ENCODE measurements at regions not wholly inside any gene's neighbourhood (a gene's known extent, or its start where the extent isn't known, plus 50 kb on each side); places are given as distances from the start of the nearest gene placed in this dataset.

DNA sequence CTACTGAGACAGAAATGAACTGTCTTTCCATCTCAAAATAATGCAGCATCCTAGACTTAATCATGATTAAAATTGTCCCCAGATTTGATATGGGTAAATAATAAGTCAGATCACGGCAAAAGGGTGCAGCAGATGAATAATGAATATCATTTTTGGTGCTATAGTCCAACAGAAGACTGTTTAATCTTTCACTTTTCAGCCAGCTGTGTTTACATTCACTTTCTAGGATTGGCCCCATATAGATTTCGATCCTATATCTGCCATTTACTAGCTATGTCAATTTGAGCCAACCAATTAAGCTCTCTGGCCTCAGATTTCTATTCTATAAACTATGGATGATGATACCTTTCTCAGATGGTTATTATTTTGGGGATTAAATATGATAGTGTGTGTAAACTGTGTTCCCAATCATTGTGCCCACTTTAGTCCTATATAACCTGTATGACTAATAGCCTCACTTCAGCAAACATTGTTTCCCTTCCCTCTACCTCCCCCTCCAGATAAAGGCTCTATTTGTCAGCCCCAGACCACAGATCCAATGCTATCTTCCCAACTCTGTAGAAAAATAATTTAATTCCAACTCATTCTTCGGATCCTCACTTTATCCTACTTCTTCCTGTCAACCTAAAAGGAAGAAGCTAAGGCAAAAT, 53.6 kb upstream of the NT5E start:
- DNase-seq (ENCODE audit: low spot score), result no peak

- DNase-seq (ENCODE audit: low spot score), result no peak
Observed at GRCh38 chr6:85395746-85396145, 54.1 kb upstream of the NT5E start.

DNA sequence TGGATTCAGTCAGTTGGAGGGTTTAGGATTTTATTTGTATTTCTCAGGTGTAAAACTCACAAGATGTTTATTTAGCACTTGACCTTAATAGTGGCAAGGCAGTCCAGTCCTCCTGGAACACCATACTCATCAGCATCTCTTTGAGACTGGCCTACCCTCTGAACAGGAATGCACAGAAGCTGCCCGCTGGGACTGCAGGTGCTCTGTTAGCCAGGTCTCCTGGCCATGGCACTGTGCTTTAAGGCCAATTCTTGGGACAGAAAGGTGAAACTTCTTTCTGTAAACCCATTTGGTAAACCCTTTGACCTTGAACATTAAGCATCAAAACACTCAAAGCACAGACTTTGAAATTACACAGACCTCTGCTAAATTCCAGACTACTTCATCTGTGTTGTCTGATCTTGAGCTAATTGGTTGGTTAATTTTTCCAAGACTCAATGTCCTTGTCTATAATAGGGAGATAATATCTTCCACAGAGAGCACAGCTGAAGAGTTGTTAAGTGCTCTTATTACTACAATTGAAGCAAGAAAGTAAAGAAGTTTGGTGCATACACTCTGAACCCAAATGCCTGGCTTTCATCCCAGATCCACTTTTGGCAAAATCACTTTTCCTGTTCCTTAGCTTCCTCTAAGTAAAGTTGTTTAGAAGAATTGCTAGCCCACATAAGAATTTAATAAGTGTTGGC, 54.9 kb upstream of the NT5E start:
- no peak for DNase-seq (ENCODE audit: low spot score)

DNA sequence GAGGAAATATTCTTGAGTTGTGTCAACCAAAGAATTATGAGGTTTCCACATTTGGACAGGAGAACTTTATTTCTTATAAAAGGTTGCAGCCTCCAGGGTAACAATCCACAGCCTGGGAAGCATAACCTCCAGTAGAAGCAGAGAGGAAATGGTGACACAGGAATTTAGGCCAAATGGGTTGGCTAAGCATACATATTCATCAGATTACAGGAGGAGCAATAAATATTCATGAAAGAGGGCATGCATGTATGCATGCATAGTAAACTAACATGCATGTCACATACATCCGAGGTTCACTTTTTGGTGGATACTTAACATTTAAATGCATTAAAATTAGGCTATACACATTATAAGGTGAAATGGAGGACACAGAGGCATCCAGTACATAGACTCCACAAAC, 55.7 kb upstream of the NT5E start:
- DNase-seq (ENCODE audit: low spot score), result no peak

DNA sequence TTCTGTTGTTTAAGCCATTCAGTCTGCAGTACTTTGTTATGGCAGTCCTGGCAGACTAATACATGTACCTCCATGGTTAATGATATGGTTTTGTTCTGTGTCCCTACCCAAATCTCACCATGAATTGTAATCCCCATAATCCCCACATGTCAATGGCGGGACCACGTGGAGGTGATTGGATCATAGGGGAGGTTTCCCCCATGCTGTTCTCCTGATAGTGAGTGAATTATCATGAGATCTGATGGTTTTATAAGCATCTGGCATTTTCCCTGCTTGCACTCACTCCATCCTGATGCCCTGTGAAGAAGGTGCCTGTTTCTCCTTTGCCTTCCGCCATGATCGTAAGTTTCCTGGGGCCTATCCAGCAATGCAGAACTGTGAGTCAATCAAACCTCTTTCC, 57.5 kb upstream of the NT5E start:
- no peak for DNase-seq (ENCODE audit: low spot score)

- DNase-seq (ENCODE audit: low spot score), result no peak
Observed at GRCh38 chr6:85390775-85391174, 59.1 kb upstream of the NT5E start.

GRCh38 chr6:85390105-85390728, 59.7 kb upstream of the NT5E start:
- DNase-seq (ENCODE audit: low spot score), result no peak

DNA sequence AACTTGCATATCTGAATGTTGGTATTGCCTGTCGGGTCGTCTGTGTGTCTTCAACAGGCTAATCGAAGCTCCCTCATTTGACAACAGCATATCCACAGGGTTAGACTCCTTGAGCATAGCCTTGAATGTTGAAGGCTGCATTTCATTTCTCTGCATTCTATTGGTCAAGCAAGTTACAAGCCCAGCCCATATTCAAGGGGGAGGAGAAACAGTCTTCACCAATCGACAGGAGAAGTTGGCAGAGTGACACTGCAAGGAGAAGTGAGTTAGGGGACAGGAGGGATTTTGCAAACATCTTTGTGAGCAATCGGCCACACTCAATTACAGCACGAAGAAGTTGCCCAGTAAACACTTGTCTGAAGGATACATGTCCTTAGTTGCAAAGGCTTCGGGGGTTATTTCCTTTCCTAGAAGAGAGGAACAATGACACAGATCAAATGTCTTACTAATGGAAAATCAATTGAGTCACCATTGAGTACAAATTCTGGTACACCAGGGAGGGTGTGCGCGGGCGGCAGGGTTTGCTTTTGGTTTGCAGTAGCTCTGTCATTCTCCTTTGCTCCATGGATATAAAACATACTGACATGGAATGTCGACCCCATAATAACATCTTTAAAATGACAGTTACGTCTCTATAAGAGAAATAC, 60.6 kb upstream of the NT5E start:
- no peak for DNase-seq (ENCODE audit: low spot score)

DNA sequence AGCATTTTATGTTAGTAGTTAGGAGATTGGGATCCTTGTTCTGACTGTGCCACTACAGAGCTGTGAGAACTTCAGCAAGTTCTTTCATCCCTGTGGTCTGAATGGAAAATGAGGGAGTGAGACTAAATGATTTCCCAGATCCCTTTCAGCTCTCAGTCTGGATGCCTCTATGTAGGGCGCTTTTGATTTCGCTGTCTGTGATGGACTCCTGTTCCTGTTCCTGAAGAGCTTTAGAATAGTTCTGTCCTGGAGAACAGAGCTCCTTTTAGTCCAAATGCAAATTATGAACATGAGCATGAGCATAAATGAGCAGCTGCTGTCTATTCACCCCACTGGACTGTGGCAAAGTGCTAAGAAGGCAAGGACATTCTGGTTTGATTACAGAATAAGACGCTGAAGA, 61.4 kb upstream of the NT5E start:
- DNase-seq (ENCODE audit: low spot score), result no peak

DNA sequence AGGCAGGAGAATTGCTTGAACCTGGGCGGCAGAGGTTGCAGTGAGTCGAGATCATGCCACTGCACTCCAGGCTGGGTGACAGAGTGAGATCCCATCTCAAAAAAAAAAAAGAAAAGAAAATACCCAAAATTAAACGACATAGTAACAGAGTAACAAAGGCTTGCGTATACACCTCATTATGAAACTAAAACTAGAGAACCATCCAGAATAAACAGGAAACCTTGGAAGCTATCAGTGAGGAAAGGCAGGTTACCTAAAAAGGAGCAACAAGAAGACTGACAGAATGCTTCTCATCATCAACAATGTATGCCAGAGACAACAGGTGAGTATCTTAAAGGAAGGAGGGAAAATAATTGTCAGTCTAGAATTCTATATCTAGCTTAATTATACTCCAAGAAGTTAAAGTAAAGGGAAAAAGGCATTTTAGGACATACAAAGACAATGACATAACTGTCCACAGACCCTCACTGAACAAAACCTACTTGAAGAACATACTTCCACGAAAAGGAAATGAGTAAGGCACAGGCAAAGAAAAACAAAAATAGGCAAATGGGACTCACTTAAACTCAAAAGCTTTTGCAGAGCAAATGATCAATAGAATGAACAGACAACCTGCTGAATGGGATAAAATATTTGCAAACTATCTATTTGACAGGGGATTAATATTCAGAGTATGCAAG, 64.1 kb upstream of the NT5E start:
- DNase-seq (ENCODE audit: low spot score), result no peak

DNA sequence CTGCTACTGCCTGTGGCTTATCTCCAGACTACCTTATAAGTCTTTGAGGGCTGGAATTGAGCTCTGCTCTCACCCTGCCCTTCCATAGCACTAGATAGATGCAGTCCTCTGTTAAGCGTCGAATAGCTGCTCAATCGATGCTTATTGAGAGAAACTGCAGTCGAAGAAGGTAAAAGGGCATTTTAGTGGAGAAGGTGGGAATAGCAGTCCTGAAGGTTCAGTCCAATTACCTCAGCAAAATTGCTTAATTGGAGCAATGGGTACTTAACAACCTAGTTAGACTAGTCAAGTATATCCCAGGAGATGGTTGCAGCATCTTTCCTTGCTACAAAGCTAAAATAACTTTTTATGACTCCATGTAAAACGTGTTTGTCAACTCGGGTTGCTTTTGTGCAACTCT, 66.8 kb upstream of the NT5E start:
- no peak for DNase-seq (ENCODE audit: low spot score)

DNA sequence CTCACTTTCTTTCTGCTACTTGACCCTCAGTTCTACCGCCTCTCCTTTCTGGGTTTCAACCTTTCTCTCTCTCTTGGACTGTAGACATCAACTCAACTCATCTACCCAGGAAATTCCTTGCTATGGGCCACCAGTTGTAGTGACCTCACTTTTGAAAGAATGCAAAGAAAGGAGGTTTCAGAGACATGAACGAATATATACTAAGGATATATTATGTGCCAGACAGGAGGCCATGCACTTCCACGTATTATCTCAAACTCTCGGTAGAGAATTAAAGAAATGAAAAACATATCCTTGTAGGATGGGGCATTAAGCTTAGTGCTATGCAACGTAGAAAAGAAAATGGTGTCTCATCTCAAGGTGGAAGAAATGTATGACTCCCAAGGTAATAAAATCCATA, 67.3 kb upstream of the NT5E start:
- no peak for DNase-seq (ENCODE audit: low spot score)

DNA sequence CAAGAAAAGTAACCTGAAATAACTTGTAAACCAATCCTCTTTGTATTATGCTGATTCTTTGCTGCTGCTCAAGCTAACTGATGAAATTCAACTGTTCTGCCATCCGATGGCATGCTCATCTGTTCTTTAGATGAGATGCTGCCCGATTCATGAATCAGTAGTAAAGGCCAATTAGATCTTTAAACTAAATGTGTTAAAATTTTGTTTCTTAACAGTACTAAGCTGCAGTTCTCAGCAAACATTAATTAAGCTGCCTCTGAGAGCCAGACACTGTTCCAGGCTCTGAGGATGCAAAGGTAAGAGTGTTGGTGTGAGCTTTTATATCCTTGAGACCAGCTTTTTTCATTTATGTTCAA, 77.0 kb upstream of the NT5E start:
- no peak for DNase-seq (ENCODE audit: low spot score)

DNA sequence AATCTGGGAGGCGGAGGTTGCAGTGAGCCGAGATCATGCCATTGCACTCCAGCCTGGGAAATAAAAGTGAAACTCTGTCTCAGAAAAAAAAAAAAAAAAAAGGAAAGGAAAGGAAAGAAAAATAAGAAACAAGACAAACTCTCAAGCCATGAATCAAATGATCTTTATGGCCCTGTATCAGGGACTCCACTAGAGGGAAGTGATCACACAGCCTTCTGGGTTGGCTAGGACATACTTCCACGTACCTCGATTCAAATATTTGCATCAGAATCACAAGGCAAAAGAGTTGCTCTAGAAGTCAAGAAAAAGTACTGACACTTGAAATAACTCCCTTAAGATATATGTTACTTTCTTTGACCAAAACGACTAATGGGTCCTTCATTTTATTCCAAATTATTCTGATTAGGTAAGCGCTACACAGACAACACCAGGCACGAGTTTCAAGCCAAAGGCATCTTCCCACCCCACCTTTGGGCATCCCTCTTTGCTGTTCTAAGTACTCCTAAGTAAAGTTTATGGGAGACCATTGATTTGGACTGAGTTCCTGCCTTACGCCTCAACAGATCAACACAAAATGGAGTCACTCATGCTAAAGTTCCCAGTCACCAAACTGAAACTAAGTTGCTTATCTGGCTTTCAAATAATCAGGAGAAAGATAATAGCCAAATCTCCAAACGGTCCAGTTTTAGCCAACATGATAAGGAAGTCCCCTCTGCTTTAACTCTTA, 77.5 kb upstream of the NT5E start:
- no peak for DNase-seq (ENCODE audit: low spot score)

DNA sequence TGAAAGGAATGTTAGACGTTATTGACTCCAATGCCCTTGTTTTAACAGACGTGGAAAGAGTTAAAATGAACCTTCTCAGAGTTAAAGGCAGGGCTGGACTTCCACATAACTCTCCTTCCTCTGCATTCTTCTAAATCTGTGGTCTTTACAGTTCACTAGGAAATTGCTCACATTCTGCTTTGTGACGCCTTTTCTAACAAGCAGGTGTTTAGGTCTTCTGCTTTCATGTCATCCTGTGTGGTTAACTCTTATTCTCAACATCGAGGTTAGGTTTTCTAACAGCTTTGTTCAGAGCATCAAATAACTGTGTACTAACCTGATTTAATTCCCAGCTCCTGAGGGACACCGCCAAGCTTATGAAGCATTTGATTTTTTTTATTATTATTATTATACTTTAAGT, 81.3 kb upstream of the NT5E start:
- no peak for DNase-seq (ENCODE audit: low spot score)

GRCh38 chr6:85364344-85364743, 85.5 kb upstream of the NT5E start:
- DNase-seq (ENCODE audit: low spot score), result peak; percentile 65

- no peak for DNase-seq (ENCODE audit: low spot score)
Observed at GRCh38 chr6:85363870-85364269, 86.0 kb upstream of the NT5E start.

DNA sequence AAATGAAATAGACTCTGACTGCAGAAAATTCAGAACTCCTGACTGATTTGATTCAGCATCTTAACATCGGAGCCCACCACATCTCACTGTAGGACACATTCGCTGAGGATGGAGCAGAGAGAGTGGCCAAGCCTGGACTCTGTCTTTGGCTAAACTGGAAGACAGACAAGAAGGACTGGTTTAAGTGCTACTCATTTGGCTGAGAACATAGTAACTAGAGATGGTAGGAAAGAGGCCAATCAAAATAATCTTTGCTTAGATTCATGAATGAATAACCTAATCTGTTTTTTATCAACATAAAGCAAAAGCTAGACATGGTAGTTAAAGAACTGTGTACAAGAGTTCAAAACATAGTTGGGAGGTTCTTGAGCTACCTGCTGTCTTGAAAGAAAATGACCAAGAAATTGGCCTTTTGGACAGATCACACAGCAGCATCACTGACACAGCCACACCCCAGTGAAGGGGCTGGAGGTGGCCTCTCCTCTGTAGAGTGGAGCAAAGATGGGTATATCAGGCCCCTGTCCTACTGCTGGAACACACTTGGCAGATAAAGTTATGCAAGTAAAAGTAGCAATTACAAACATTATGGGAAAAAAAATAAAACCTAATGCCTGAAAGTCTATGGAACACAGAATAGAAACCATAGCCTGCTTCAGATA, 87.1 kb upstream of the NT5E start:
- DNase-seq (ENCODE audit: low spot score), result no peak

DNA sequence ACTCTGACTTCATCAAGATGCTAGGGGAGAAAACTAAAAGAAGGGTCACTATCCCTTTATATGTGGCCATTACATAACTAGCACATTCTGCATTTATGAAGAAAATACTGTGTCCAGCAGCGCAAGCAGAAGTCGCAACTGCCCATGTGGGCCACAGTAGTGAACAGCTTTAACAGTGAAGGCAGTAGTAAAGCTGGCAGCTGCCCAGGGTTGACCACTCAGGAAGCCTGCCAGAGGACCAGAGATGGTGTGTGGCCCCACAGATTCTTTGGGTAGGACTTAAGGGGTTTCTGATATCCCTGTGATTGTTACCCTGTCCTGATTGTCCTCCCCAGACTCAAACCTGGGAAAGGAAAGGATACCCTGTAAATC, 88.3 kb upstream of the NT5E start:
- no peak for DNase-seq (ENCODE audit: low spot score)

DNA sequence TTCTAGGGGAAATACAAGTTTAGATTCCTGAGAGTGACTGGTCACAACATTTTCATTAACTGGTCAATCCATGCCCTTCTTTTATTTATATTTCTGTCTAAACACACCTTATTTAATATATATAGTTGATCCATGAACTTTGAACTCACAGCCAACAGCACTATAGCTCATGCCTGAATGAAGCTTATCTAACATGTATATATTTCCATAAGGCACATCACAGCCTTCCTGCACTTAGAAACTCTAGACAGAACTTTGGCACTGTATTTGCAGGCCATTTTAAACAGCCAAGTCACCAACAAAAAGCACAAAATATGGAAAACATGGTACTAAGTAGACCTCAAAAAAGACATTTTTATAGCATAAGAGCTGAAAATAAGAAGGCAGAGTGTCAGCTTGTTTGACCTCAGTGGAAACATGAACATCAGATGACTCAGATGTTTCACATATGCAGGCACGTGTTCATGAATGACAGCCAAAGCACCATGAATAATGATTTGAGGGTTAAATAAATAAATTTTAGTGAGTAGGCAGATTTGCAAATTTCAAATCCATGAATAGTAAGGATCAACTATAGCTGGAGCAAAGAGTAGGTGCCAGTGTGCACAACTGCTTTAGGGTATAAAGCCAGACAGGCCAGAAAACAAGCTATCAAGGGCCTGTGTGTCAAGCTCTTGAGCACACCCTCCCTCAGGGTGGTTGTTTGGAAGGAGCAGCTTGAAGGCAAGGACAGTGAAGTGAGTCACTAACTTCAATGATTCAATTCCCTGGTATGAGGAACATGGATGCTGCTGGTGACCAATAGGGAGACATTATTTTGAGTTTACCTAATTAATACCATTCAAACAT, 88.9 kb upstream of the NT5E start:
- peak; percentile 82 for DNase-seq (ENCODE audit: low spot score)

- no peak for DNase-seq (ENCODE audit: low spot score)
Observed at GRCh38 chr6:85357651-85358050, 92.2 kb upstream of the NT5E start.
